ENCODE measurements at regions not wholly inside any gene's neighbourhood (a gene's known extent, or its start where the extent isn't known, plus 50 kb on each side); places are given as distances from the start of the nearest gene placed in this dataset.
A peak's percentile ranks its signal among the peaks of the same experiment; 100 is the strongest.

DNA sequence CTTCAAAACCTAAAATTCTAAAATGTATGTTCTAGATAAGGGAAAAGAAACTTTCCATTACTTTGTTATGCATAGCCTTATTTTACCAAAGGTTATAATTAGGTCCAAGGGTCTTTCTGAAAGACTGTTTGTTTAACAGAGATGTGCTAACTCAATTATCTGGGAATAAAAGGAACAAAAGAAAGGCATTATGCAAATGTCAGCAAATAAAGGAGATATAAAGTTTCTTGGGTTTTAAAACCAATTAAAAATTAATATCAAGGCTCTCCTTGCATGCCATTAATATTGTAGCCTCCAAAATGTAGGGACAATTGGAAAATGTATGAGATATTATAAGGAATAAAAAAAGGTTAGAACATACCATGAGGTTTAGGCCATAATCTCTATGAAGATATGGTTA, 87.8 kb upstream of the DOCK10 start:
- Mint-ChIP-seq H3K4me3 (ENCODE audit: unreplicated experiment) (no peak overlapping the region), H3K36me3 (ENCODE audit: unreplicated experiment) (no peaks in the 10 kb centered on the region), H3K27me3 (ENCODE audit: unreplicated experiment) (no peaks in the 10 kb centered on the region), H3K27ac (ENCODE audit: unreplicated experiment) (no peak overlapping the region), H3K4me1 (ENCODE audit: unreplicated experiment) (peaks cover 16% of the 10 kb centered on the region), H3K9me3 (ENCODE audit: unreplicated experiment) (peaks cover 10% of the 10 kb centered on the region)
- TF ChIP-seq, protein P1, sequence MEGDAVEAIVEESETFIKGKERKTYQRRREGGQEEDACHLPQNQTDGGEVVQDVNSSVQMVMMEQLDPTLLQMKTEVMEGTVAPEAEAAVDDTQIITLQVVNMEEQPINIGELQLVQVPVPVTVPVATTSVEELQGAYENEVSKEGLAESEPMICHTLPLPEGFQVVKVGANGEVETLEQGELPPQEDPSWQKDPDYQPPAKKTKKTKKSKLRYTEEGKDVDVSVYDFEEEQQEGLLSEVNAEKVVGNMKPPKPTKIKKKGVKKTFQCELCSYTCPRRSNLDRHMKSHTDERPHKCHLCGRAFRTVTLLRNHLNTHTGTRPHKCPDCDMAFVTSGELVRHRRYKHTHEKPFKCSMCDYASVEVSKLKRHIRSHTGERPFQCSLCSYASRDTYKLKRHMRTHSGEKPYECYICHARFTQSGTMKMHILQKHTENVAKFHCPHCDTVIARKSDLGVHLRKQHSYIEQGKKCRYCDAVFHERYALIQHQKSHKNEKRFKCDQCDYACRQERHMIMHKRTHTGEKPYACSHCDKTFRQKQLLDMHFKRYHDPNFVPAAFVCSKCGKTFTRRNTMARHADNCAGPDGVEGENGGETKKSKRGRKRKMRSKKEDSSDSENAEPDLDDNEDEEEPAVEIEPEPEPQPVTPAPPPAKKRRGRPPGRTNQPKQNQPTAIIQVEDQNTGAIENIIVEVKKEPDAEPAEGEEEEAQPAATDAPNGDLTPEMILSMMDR (IDR thresholded peaks at IDR 0.05): no peak
- no peak for DNase-seq (ENCODE audit: extremely low spot score, unreplicated experiment)

DNA sequence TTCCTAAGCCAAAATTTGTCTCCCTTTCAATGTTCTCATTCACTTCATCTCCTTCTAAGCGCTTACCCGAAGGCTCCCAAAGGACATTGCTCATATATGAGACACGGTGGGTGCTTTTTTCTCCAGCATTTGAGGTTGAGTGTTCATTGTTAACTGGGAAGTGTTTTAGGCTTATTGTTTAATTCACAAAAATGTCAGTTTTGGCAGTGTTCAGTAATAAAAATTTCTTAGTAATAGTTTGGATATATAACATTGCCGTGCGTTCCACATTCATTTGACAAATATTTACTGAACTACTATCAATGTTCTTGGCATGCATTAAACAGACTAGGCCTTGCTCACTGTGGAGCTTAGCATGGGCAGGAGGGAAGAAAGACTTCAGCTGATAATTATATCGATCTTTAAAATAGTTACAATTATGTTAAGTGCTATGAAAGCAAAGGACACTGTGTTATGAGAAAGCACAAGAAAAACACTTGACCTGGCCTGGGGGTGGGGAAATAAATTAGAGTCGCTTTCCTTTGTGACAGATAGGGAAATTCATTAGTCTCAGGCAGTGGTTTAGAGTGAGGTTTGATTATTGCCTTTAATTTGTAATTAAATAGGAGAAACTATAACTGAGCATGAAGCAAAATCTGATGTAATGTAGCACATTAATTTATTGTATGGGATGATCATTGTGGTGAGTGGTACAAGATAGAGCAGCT, 82.2 kb upstream of the DOCK10 start:
- H3K9me3 Mint-ChIP-seq (ENCODE audit: unreplicated experiment): peaks cover 10% of the 10 kb centered on the region
- TF ChIP-seq, protein P1 (IDR thresholded peaks at IDR 0.05): no peak
- no peak for DNase-seq (ENCODE audit: extremely low spot score, unreplicated experiment)
- H3K4me1 Mint-ChIP-seq (ENCODE audit: unreplicated experiment): peaks cover 12% of the 10 kb centered on the region
- no peaks in the 10 kb centered on the region for H3K27me3 Mint-ChIP-seq (ENCODE audit: unreplicated experiment)
- no peak overlapping the region for H3K27ac Mint-ChIP-seq (ENCODE audit: unreplicated experiment)
- no peak overlapping the region for H3K4me3 Mint-ChIP-seq (ENCODE audit: unreplicated experiment)
- H3K36me3 Mint-ChIP-seq (ENCODE audit: unreplicated experiment): no peaks in the 10 kb centered on the region

DNA sequence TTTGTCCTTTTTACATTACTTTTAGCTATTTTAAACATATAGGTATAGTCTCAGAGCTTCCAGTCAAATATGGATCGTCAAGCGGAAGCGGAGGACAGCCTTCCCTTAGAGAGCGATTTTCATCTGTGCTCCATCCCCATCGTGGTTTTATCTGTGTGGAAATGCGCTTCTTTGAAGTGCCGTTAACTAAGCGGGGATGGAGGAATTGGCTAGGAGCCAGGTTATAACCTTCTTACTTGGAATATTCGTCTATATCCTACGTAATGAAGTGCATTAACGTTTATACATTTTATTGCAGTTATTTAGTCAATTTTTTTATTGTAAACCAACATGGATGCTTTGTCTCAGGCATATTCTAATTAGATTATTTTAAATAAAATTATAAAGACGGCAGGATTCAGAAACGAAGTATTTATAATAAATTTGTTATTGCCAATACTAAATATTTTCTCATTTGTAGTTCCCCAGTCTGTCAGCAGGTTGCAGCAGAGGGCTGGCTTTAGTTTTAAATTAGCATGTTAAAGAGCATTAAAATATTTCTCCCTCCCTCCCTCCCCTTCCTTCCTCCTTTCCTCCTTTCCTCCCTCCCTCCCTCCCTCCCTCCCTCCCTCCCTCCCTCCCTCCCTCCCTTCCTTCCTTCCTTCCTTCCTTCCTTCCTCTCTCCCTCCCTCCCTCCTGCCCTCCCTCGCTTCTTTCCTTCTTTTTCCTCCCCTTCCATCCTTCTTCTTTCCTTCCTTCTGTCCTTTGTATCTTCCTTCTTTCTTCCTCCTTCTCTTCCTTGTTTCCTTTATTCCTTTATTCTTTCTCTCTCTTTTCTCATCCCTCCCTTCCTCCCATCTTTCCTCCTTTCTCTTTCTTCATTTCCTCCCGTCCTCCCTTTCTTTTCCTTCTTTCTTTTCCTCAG, 80.6 kb upstream of the DOCK10 start:
- H3K4me3 Mint-ChIP-seq (ENCODE audit: unreplicated experiment): no peak overlapping the region
- no peak for DNase-seq (ENCODE audit: extremely low spot score, unreplicated experiment)
- TF ChIP-seq, protein P1 (IDR thresholded peaks at IDR 0.05): peak; percentile 74
- H3K27ac Mint-ChIP-seq (ENCODE audit: unreplicated experiment): no peak overlapping the region
- H3K36me3 Mint-ChIP-seq (ENCODE audit: unreplicated experiment): no peaks in the 10 kb centered on the region
- no peaks in the 10 kb centered on the region for H3K27me3 Mint-ChIP-seq (ENCODE audit: unreplicated experiment)
- H3K9me3 Mint-ChIP-seq (ENCODE audit: unreplicated experiment): peaks cover 8% of the 10 kb centered on the region
- peaks cover 13% of the 10 kb centered on the region for H3K4me1 Mint-ChIP-seq (ENCODE audit: unreplicated experiment)

DNA sequence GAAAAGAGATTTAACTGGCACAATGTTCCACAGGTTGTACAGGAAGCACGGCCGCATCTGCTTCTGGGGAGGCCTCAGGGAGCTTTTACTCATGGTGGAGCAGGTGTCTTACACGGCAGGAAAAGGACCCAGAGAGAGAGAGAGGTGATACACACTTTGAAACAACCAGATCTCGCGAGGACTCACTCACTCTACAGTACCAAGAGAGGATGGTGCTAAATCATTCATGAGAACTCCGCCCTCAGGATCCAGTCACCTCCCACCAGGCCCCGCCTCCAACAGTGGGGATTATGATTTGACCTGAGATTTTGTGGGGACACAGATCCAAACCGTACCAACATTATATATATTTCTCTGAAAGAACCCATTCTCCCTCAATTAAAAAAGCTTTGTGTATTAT, 79.7 kb upstream of the DOCK10 start:
- H3K4me1 Mint-ChIP-seq (ENCODE audit: unreplicated experiment): peaks cover 13% of the 10 kb centered on the region

More for the DNA sequence above, 79.7 kb upstream of the DOCK10 start:
- TF ChIP-seq, protein P1 (IDR thresholded peaks at IDR 0.05): no peak
- Mint-ChIP-seq H3K27me3 (ENCODE audit: unreplicated experiment) (no peaks in the 10 kb centered on the region), H3K4me3 (ENCODE audit: unreplicated experiment) (no peak overlapping the region), H3K36me3 (ENCODE audit: unreplicated experiment) (no peaks in the 10 kb centered on the region), H3K27ac (ENCODE audit: unreplicated experiment) (no peak overlapping the region), H3K9me3 (ENCODE audit: unreplicated experiment) (no peaks in the 10 kb centered on the region)
- no peak for DNase-seq (ENCODE audit: extremely low spot score, unreplicated experiment)

All from osteocyte (in vitro differentiated cells).